Right ventricle myocardium superior (tissue), 1 donor: ENCODE measurements at regions not wholly inside any gene's neighbourhood (a gene's known extent, or its start where the extent isn't known, plus 50 kb on each side); places are given as distances from the start of the nearest gene placed in this dataset.

Experiments used
- ATAC-seq: fragments of 200-7000 bp; cut with Tn5 transposase; one replicate; pipeline ENCODE4 v1.9.1; 2020; ENCODE audit warnings: mild to moderate bottlenecking; ENCODE audit not compliant: poor library complexity
- DNase-seq: peaks from one replicate; pipeline ENCODE4 v3.0.0-alpha.2; 2020
- intact Hi-C: fragments of 100-400 bp; cut with DNase I; formaldehyde crosslinking; loops from one replicate; pipeline ENCODE4 v1.11.2; 2022
- donor health status: DM: no; HTN: yes; CAD: no; lungs with severe emphysema.

GRCh38 chr13:111508164-111508870 is 187.9 kb downstream of the TEX29 start:
- intact Hi-C loops: no loop called here
- ATAC-seq: no peak
- no peak for DNase-seq

DNA sequence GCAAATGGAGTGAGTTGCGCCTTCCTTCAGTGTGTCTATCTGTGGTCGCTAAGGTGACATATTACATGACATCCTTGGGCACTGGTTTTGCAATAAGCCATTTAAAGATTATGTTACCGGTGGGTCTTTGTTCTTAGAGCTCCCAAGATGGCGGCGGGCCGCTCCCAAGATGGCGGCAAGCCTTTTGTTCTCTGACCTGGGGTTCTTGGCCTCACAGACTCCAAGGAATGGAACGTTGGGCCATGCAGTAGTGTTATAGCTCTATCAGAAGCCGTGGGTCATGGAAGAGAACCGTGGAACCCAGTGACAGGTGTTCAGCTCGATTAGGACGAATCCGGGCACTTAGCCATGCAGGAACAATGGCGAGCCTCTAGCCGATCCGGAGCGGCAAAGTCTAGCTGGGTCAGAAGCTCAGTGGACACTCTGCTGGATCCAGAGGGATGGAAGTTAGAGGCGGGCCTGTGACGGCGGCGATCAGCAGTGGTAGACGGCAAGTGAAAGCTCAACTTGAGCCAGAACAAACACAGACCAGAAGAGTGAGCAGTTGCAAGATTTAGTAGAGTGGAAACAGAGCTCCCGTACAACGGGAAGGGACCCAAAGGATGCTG is 188.6 kb downstream of the TEX29 start:
- no peak for DNase-seq
- ATAC-seq: no peak
- intact Hi-C loops: no loop called here

DNA sequence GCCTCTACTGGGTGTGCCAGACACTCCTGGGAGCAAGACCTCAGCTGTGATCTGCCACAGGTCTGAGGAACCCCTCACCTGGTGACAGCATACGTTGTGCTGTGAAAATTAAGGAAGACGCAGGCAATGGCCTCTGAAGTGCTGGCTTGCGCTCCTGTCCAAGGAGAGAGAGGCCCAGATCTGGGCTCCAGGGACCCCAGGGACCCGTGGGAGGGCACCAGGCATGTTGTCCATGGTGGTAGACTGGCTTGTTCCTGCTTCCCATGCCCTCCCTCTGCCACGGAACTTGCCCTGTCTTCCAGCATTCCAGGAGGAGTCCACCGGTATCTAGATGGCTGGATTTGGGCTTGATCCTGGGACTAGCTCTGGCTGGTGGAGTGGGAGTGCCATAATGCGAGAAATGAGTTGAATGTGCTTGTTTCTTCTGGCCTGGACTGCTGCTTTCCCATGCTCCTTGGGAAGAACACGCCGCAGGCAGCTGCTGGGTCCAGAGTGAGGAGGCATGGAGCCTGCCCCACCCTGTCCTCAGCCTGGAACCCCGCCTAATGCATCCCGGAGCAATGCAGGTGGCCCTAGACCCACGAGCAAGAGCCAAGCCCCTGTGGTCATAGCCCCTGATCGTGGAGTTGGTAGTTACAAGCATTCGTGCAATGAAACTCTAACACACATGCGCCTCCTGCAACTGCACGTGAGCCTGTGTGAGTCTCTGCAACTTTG is 190.2 kb downstream of the TEX29 start:
- intact Hi-C loops: no loop called here
- ATAC-seq (no peak), DNase-seq (no peak)

DNA sequence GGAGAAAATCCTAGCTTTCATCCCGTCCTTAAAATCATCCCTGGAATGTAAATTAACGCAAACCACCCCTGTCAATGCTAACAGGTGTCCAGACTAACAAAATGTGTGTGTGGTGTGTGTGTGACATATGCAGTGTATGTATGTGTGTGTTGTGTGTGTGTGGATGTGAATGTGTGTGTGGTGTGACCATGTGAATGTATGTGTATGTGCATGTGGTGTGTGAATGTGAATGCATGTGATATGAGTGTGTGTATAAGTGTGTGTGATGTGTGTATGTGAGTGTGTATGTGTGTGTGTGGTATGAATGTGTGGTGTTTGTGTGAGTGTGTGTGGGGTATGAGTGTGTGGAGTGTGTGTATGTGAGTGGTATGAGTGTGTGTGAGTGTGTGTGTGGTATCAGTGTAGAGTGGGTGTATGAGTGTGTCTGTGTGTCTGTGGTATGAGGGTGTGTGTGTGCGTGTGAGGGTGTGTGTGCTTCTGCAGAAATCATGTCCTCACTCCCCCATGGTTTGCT is 190.8 kb downstream of the TEX29 start:
- ATAC-seq (no peak), DNase-seq (no peak)
- intact Hi-C loops: no loop called here

DNA sequence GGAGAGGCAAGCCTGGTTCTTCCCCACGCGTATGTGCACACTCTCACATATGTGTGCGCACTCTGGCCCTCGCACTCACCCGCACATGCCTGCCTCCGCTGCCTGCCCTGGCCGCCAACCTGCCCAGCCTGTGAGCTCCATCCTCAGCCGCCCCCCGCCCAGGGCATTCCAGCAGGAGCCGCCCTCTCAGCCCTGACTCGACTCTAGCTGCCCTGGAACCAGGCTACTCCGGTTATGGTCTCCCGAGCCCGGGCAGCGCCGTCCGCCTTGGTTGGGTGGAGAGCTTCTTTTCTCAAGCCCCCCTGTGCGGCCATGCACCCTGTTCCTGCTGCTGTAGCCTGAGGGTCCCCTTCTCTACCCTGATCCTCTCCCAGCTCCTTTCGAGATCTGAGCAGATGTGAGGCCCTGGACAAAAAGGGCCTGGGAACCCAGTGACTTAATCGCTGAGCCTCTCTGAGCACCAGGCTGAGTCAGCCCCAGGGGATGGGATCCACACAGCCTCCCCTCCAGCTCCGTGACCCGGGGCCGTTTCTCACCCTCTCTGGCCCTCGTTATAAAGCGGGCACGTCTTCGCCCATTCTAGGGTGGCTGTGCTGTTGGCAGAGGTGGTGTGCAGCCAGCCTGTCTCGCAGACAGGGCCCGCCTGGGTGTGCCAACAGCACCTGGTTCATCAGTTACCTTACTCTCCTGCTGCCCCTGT is 191.5 kb downstream of the TEX29 start:
- DNase-seq (no peak), ATAC-seq (no peak)
- intact Hi-C loops: no loop called here

- intact Hi-C loops: no loop called here
- ATAC-seq (no peak), DNase-seq (no peak)
Measured at GRCh38 chr13:111512707-111513106, 192.3 kb downstream of the TEX29 start.

DNA sequence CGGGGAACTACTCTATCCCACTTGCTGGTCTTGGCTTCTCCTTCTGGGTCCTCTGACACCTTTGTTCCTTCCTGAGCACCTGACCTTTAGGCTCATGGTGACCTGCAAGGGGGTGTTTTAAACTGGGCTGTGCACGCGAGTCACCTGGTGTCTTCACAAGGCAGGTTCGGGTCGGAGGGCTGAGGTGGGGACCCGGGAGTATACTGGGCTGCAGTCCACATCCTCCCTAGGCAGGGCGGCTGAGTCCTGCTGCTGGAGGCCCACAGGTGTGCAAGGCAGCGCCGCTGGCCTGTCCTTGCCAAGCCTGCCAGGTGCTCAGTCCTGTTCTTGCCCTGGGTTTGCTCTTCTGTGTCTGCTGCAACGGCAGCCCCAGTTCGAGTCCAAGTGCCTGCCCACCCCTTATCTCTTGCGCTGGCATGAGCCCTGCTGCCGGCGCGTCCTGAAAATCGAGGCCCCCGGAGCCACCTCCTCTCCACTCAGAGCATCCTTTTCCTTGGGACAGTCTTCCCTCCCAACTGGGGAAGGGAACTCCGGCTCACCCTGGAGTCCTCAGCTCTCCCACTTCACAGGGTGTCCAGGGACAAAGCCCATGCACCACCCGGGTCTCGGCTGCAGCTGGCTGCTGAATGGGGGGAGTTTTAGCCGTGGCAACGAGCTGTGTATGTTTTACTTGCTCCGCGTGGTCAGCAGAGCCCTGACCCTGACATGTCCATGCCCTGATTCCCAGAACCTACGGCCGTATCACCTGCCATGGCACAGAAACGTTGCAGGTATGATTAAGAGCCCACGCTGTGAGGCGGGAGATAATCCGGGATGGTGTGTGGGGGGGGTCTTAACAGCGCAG is 193.5 kb downstream of the TEX29 start:
- ATAC-seq (no peak), DNase-seq (no peak)
- intact Hi-C loops: no loop called here

- DNase-seq (no peak), ATAC-seq (no peak)
- intact Hi-C loops: no loop called here
Measured at GRCh38 chr13:111514610-111515306, 194.3 kb downstream of the TEX29 start.

- intact Hi-C loops: no loop called here
- ATAC-seq (no peak), DNase-seq (no peak)
Measured at GRCh38 chr13:111515307-111515617, 194.8 kb downstream of the TEX29 start.

DNA sequence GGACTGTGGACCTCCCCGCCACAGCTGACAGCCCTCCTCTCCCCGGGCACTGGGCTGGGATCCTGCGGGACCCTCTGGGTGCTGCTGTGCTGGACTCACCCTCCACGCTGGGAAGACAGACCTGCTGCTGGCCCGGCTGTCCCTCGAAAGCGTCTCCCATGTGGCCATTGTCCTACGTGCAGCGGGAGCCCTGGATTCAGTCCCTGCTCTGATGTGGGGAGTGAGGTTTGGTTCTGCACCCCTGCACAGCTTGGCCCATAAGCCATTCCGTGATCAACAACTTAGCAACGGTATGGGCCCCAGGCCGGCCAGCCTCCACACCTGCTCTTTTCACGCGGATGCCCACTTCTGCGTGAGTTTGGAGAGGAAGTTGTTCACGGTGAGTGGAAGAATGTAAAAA is 195.2 kb downstream of the TEX29 start:
- no peak for DNase-seq
- intact Hi-C loops: no loop called here

DNA sequence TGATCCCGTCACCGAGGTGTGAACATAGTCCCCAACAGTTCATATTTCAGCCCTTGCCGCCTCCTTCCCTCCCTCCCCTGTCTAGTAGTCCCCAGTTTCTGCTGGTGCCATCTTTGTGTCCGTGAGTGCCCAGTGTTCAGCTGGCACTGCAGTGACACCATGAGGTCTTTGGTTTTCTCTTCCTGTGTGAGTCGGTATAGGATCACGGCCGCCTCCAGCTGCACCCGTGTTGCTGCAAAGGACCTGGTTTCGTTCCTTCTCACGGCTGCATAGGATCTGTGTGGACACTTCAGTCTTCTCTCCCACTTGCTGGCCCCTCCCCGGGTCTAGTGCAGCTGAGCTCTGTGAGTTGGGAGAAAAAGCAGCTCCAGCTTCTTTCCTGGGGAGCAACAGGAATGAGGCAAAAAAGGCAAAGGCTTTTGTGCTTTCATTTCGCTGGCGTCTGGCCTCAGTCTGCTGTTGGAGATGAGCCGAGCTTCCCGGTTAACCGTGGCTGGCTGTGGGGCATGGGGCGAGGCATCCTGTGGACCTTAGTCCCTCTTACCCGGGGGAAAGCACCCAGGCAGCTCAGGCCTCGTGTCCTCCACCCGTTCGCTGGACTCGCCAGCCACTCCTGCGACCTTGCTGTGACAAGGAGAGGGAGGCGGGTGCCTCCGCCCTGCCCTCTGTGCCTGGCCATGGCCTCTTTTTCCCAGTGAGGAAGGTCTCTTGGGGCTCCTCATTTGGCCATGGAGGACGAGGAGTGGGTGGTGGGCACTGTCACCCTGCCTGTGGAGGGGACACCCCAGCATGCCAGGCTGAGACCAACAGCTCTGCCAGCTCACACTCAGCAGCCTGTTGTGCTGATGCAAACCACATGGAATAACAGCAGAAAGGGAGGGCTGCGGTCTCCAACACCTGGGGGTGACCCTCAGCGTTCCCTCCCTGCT is 196.5 kb downstream of the TEX29 start:
- no peak for ATAC-seq
- no peak for DNase-seq
- intact Hi-C loops: no loop called here

More for the DNA sequence above, 195.2 kb downstream of the TEX29 start:
- ATAC-seq: no peak

DNA sequence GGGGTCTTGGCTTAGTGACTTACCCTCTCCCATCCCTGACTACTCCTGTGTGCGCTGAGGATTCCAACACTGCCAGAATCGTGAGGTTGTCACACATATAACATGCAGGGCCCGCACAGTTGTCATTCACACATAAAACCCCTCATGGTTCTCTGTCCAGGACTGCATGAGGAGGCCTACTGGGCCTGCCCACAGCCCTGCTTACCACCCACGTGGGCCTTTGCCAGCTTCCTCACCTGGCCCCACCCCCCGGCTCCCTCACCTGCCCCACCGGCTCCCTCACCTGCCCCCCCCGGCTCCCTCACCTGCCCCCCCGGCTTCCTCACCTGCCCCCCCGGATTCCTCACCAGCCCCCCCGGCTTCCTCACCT is 197.2 kb downstream of the TEX29 start:
- ATAC-seq (no peak), DNase-seq (no peak)
- intact Hi-C loops: no loop called here

DNA sequence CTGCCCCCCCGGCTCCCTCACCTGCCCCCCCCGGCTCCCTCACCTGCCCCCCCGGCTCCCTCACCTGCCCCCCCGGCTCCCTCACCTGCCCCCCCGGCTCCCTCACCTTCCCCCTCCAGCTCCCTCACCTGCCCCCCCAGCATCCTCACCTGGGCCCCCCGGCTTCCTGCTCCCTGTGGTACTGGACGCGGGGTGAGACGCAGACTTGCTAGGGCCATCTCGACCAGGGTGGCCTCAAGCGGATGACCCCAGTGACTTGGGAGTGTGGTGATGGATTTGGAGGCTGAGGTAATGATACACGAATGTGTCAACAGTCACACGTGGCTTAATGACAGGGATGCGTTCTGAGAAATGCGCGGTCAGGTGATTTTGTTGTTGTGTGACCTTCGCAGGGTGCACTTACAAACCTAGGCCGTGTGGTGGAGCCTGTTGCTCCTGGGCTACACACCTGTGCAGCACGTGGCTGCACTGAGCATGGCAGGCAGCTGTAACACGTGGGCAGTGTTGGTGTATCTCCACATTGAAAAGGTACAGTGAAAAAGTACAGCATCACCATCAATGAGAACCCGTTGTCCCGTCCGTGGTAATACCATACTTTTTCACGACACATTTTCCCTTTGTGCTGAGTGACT is 197.8 kb downstream of the TEX29 start:
- DNase-seq (no peak), ATAC-seq (no peak)
- intact Hi-C loops: no loop called here

DNA sequence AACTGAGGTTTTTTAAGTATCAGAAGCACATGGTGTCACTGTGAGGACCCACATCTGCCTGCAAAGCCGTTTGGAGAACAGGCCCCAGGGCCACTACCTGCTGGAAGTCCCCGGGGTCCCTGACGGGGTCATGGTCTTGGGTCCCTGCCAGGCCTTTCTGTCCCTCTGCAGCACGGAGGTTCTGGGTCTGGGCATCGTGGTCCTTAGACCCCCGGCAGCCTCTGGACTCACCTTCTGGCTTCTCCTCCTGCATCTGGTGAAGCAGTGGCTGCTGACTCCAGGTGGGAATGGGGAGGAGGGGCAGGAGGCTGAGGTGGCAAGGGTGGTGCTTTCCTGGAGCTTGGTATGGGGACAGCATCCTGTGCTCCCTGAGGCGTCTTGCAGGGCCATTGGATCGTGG is 198.6 kb downstream of the TEX29 start:
- ATAC-seq: no peak
- intact Hi-C loops: no loop called here

DNA sequence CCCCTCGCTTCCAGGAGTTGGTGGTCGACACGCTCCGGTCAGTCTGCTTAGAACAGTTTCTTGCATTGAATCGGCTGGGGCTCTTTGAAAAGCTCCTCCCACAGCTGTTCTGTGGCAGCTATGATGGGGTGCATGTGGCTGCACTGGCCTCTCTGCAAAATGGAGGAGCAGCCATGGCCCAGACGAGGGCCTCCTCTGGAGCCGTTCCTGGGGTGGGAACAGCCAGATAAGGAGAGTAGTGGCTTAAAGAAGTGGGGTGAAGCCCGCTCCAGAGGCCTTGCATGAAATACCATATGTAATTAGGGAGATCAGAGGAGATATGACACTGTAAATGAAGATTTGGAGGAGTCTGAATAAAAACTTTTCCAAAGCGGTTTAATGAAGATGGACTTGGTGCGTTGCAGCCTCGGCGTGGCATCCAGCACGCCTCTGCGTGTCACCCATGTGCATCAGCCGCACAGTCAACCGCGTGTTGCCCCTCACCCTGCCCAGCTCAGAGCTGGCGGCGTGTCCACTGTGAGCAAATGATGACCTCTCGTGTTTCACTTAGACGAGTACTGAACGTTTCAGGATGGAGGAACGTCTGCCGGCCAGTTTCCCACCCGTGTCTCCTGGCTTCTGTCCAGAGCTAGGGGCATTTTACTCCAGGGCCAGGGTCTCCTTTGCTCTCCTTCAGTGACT is 199.2 kb downstream of the TEX29 start:
- intact Hi-C loops: no loop called here
- DNase-seq: no peak
- no peak for ATAC-seq

More for the DNA sequence above, 198.6 kb downstream of the TEX29 start:
- DNase-seq: no peak

GRCh38 chr13:111521030-111521429 is 200.6 kb downstream of the TEX29 start:
- intact Hi-C loops: no loop called here
- no peak for DNase-seq
- no peak for ATAC-seq
